GM03348 (cell line): ENCODE measurements at regions not wholly inside any gene's neighbourhood (a gene's known extent, or its start where the extent isn't known, plus 50 kb on each side); places are given as distances from the start of the nearest gene placed in this dataset.

Experiments used
- DNase-seq: peaks from one replicate; pipeline ENCODE4 v3.0.0; 2012; ENCODE audit warnings: low spot score

- no peak for DNase-seq
These were observed 105.9 kb downstream of the CPZ start for GRCh38 chr4:8698341-8699062.

- no peak for DNase-seq
These were observed 105.3 kb downstream of the CPZ start for GRCh38 chr4:8697826-8698225.

DNA sequence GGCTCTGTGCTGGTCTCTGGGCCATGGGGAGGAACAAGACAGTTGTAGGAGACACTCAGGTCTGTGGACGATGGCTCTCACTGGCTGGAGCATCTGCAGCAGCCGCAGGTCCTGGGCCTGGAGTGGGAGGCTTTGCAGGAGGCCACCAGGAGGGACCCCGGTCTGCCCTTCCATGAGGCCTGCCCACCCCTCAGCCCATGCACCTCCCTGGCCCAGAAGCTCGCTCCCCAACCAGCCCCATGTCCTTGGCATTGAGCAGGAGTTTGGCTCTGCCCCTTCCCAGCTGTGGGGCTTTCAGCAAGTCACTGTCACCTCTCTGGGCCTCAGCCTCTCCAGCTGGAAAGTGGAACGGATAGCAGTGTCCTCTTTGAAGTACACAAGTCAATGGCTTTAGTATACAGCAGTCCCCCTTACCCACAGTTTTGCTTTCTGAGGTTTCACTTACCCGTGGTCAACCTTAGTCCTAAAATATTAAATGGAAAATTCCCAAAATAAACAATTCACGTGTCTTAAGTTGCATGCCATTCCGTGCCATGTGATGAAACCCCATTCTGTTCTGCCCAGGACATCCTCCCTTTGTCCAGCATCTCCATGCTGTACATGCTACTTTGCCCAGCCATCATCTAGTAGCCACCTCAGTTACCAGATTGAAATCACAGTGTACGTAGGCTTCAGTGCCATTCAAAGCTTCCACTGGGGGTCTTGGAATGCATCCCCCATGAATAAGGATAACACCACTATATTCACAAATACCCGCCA, 104.0 kb downstream of the CPZ start:
- DNase-seq = no peak

DNA sequence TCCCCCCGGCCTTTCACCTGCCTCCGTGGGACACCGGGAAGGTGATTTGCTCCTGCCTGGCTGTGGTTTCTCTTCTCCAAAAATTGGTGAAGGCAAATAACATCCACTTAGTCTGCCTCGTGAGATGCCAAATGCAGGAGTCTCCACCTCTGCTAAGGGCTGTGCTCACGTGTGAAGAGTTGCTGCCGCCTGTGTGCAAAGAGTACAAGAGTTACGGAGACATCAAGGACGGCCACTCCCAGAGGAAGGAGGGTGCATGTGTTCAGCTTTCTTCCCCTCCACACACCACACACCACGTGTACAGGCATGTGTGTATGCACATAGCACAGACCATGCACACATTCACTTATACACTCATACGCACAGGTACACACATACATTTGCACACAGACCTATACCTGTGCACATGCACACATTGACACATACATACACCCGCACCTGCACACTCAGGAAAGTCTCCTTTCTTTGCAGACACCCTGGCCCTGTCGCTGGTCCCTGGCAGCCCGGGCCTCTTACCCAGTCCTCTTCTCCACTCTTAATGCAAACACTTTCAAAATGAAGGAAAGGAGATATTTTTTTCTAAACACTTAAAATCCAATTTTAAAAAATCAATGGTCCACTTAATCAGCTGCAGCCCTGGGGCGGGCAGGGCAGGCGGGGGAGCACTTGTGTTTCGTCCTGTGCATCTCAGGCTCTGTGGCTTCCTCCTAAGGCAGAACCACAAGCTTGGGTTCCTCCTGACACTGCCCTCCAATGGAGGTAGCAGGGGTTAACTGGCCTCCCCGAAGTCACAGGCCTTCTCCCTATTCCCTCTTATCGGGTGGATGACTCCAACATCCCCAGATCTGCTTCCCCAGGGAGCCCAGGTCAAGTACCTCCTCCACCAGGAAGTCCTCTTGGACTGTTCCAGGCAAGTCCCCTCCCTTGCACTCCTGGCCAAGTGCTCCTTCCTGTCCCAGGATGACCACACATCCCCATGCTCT, 103.0 kb downstream of the CPZ start:
- no peak for DNase-seq

DNA sequence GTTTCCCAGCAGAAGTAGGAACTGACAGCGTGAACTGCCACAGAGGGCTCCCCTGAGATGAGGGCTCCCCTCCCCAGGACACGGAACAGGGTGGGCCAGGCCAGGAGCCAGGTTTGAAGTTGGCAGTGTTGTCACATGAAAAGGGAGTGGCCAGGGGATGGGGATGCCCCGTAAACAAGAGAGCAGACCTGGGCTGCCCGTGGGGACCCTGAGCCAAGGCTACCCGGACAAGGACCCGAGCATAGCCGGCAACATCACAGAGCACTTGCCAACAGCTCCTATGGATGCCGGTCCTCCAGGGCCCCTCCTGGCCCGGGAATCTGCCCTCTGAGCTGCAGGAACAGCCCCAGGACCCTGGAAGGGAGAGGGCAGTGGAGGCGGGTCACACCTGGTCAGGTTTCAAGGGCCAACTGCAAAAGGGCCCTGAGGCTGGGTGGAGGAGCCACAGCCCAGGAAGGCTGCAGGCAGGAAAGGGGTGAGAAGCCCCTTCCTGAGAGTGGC, 102.1 kb downstream of the CPZ start:
- DNase-seq = no peak

DNA sequence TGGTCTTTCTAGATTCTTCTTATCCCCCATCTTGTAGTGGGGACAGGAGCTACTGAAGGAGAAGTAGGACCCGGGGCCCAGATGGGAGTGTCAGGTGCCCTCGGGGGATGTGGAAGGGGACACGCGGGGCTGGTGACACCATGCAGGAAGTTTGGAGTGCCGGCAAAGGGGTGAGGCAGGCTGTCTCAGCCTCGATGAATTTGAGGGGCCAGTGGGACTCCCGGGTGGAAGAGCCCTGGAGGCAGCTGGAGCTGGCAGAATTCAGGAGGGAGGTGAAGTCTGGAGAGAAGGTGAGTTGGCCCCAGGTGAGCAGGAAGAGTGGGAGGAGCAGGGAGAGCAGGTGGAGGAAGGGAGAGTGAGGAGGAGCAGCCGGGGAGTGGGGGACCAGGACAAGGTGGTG, 101.7 kb downstream of the CPZ start:
- DNase-seq = no peak

DNA sequence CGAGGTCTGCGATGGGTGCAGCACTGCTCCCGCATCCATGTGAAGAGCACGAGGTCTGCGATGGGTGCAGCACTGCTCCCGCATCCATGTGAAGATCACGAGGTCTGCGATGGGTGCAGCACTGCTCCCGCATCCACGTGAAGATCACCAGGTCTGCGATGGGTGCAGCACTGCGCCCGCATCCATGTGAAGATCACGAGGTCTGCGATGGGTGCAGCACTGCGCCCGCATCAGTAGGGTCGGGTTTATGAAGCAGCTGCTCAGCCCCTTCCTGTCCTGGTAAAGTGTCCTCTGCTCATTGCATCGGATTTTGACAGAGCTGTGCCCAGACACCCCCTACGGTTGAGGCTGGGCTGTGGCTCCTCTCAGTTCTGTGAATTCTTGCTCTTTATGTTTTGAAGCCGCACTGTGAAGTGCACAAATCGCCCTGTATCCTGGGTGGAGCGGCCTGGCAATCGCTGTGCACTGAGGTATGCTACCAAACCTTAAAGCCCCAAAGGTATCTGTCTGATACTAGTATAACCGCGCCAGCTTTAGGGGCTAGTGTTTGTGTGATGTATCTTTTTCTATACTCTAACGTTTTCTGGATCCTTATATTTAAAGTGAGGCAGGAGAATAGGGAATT, 98.7 kb downstream of the CPZ start:
- no peak for DNase-seq

DNA sequence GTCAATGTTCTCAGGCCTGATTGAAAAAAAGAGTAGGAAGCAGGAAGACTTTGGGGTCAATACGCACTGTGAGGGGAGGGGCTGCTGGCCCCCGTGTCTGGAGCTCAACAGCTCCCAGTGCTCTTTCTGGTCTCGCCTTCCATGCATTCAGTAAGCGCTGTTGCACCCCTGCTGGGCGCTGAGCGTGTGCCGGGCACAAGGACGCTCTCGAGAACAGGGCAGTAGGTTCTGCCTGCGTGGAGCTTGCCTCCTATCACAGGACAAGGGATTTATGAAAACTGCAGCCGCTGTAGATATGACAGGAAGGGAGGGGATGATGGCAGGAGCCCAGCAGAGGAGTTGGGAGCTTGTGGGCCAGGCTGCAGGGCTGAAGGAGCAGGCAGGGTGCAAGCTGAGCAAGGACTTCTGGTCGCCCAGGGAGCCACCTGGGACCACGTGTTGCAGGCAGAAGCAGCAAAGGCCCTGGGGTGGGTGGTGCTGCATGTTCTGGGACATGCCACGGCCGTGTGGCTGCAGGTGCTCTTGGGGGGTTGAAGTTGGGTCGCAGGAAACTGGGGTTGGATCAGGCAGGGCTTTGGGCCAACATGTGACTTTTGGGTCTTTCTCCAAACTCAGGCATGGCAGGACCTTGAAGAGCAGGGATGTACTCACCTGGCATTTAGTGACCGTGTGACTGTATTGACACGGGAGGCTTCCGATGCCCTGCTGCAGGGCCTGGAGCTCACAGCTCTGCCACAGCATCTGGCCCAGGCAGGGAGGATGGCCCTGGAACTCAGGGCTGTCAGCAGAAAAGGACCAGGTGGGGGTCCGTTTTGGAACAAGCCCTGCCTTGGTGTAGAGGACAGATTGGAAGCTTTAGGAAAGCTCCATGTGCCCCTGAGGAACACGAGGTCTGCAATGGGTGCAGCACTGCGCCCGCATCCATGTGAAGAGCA, 97.9 kb downstream of the CPZ start:
- DNase-seq = no peak

DNA sequence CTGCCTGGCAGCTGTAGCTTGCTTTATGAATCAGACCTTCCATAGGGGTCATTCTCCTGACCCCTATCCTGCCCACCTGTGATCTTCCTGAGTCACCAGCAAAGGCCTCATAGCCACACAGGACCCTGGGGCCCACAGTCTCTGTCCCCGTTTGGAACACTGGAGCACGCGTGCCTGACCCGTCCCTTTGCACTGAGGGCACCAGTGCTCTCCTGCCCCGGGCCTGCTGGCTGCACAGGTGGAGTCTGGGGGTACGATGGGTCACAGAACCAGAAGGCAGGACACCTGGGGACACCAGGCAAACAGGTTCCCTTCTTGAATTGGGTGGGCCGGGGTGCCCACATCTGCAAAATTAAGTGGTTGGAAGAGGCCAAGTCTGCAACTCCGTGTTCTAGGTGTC, 97.2 kb downstream of the CPZ start:
- DNase-seq = no peak

DNA sequence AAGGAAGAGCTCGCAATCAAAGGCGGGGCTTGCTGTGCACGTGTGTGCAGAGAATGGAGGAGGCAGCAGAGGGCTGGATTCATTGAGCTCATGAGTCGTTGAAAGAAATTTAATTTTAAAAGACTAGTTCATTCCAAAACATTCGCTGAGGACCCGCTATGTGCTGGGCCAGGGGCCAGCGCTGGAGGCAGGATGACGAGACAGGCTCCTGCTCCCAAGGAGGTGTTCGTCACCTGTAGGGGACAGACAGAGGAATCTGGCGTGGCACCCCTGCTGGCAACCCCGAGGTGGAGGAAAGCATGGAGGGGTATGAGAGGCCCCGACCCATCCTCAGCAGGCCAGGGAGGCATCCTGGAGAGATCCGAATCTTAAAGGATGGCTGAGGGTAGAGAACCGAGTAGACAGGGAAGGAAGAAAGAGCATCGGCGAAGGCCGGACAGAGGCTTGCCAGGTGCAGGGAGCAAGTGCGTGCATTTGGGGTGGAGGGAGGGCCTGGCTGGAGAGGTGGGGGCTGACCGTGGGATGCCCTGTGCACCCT, 96.4 kb downstream of the CPZ start:
- no peak for DNase-seq

GRCh38 chr4:8688041-8688907, 95.7 kb downstream of the CPZ start:
- peak; percentile 47 for DNase-seq

GRCh38 chr4:8687083-8687482, 94.5 kb downstream of the CPZ start:
- no peak for DNase-seq

GRCh38 chr4:8685831-8686230, 93.3 kb downstream of the CPZ start:
- no peak for DNase-seq

DNA sequence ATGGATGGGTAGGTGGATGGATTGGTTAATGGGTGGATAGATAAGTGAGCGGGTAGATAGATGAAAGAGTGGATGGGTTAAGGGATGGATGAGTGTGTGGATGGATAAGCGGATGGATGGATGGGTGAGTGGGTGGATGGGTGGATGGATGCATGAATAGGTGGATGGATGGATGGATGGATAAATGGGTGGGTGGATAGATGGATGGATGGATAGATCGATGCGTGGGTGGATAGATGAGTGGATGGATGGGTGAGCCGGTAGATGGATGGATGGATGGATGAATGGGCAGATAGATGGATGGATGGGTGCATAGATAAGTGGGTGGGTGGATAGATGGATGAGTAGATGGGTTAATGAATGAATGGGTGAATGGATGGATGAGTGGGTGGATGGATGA, 90.9 kb downstream of the CPZ start:
- no peak for DNase-seq

DNA sequence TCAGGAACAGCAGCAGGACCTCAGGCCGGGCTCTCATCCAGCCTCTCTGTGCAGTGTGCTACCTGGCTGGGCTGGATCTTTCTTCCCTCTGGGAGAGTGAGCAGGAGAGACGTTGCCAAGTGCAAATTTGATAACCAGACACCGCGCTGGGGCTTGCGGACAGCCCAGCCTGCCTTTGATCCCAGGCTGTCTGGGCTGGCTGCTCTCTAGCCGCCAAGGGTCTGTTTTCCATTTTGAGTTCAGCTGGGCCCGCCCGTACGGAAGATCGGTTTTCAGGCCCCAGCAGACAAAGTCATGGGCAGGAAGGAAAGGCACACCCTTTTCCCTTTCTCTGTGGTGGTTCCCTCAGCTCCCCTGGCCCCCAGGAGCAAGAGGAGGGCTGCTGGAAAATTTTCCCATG, 90.2 kb downstream of the CPZ start:
- DNase-seq = no peak

DNA sequence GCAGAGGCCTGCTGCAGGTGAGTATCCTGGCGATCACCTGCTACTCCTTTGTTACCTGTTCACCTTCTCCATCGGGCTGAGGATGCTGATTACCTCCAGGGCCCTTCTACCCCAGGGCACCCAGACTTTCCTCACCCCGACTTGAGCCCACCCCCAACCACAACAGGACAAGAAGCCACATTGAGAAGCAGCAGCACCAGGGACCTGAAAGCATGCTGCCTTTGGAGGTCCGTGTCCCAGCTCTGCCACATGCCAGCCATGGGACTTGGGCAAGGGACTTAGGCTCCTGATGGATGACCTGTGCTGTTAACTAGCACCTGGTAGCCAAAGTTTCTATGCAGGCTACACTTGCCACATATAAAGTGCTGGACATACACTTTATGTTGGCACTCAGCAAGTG, 89.7 kb downstream of the CPZ start:
- no peak for DNase-seq

- no peak for DNase-seq
These were observed 88.8 kb downstream of the CPZ start for GRCh38 chr4:8681391-8681790.

- DNase-seq = no peak
These were observed 86.5 kb downstream of the CPZ start for GRCh38 chr4:8679032-8679431.

GRCh38 chr4:8676676-8677075, 84.1 kb downstream of the CPZ start:
- DNase-seq = no peak

GRCh38 chr4:8675906-8676305, 83.3 kb downstream of the CPZ start:
- no peak for DNase-seq
